Keratinocyte (primary cell): ENCODE measurements at regions not wholly inside any gene's neighbourhood (a gene's known extent, or its start where the extent isn't known, plus 50 kb on each side); places are given as distances from the start of the nearest gene placed in this dataset.

Source experiments
- DNase-seq: peaks from one replicate; pipeline ENCODE4 v3.0.0-alpha.2; 2011; ENCODE audit warnings: low read depth, missing footprints, low spot score
- FAIRE-seq: peaks from 2 replicates; lab custom pipeline; 2011; peaks lifted over from hg19 to GRCh38; lab: Jason Lieb, UNC
- H2AFZ ChIP-seq: 2 replicates; pipeline ENCODE4 v1.6.0; 2012; ENCODE audit warnings: low read length, control low read depth, inconsistent platforms; ENCODE audit not compliant: control insufficient read depth
- H3K27ac ChIP-seq: 2 replicates; pipeline ENCODE4 v1.5.1; 2011; ENCODE audit warnings: low read length; ENCODE audit not compliant: control insufficient read depth, insufficient read depth
- H3K27me3 ChIP-seq: 3 replicates; pipeline ENCODE4 v1.6.0; 2011; ENCODE audit warnings: low read length; ENCODE audit not compliant: control insufficient read depth, insufficient read depth; ENCODE audit errors: extremely low read depth
- H3K36me3 ChIP-seq, 2 experiments: 2 replicates in 1 of 2; 3 replicates in 1 of 2; pipeline ENCODE4 v1.5.1; 2011; ENCODE audit warnings: low read length in 2 of 2, mild to moderate bottlenecking in 1 of 2; ENCODE audit not compliant: control insufficient read depth in 2 of 2, insufficient read depth in 2 of 2; ENCODE audit errors: extremely low read depth in 1 of 2
- H3K4me1 ChIP-seq: 3 replicates; pipeline ENCODE4 v1.5.1; 2011; ENCODE audit warnings: low read length; ENCODE audit not compliant: control insufficient read depth, insufficient read depth; ENCODE audit errors: extremely low read depth
- H3K4me2 ChIP-seq: 3 replicates; pipeline ENCODE4 v1.6.0; 2011; ENCODE audit warnings: low read depth, low read length; ENCODE audit not compliant: control insufficient read depth, insufficient read depth; ENCODE audit errors: extremely low read depth
- H3K4me3 ChIP-seq, 3 experiments: fragments of 200-600 bp in 1 of 3; sonication (generic) in 1 of 3; 2 replicates in 2 of 3; 3 replicates in 1 of 3; pipeline ENCODE4 v1.5.1; 2011 to 2016; ENCODE audit warnings: low read length in 3 of 3, mild to moderate bottlenecking in 3 of 3, control low read depth in 2 of 3, inconsistent platforms in 1 of 3, low read depth in 1 of 3, mixed read lengths in 1 of 3, mixed run types in 1 of 3, moderate library complexity in 1 of 3; ENCODE audit not compliant: control insufficient read depth in 2 of 3, insufficient read depth in 2 of 3; ENCODE audit errors: extremely low read depth in 1 of 3
- H3K79me2 ChIP-seq: 2 replicates; pipeline ENCODE4 v1.6.0; 2012; ENCODE audit warnings: low read length; ENCODE audit not compliant: control insufficient read depth, insufficient read depth
- H3K9ac ChIP-seq: 3 replicates; pipeline ENCODE4 v1.6.0; 2011; ENCODE audit warnings: low read length; ENCODE audit not compliant: control insufficient read depth, insufficient read depth; ENCODE audit errors: extremely low read depth
- H3K9me1 ChIP-seq: 3 replicates; pipeline ENCODE4 v1.6.0; 2011; ENCODE audit warnings: low read length; ENCODE audit not compliant: control insufficient read depth, insufficient read depth; ENCODE audit errors: extremely low read depth
- H3K9me3 ChIP-seq: 2 replicates; pipeline ENCODE4 v1.5.1; 2012; ENCODE audit warnings: low read depth, low read length; ENCODE audit not compliant: control insufficient read depth
- H4K20me1 ChIP-seq: 3 replicates; pipeline ENCODE4 v1.6.0; 2011; ENCODE audit warnings: low read length; ENCODE audit not compliant: control insufficient read depth, insufficient read depth; ENCODE audit errors: extremely low read depth
- EZH2 ChIP-seq: IDR thresholded peaks from one replicate; pipeline ENCODE4 v1.6.1; 2012; ENCODE audit warnings: inconsistent platforms, mild to moderate bottlenecking, low read length, moderate library complexity
- dilution Hi-C: fragments of 300-500 bp; cut with MboI; formaldehyde crosslinking; loops from one replicate; pipeline ENCODE4 v1.7.0; 2020; ENCODE audit warnings: low sequenced_read_pairs; ENCODE audit not compliant: extremely low pct_ligation_motif_present
- TF ChIP-seq, protein P1 (sequence below), 3 experiments: IDR thresholded peaks in 1 of 3; conservative IDR thresholded peaks in 1 of 3; optimal IDR thresholded peaks in 1 of 3; 2 replicates in 2 of 3; 3 replicates in 1 of 3; pipeline versions ENCODE3 to v1.5.1; 2011; ENCODE audit warnings: low read length in 3 of 3, mild to moderate bottlenecking in 3 of 3, moderate library complexity in 2 of 3, control low read depth in 1 of 3, inconsistent platforms in 1 of 3; ENCODE audit not compliant: insufficient read depth in 2 of 3; ENCODE audit errors: extremely low read depth in 1 of 3

DNA sequence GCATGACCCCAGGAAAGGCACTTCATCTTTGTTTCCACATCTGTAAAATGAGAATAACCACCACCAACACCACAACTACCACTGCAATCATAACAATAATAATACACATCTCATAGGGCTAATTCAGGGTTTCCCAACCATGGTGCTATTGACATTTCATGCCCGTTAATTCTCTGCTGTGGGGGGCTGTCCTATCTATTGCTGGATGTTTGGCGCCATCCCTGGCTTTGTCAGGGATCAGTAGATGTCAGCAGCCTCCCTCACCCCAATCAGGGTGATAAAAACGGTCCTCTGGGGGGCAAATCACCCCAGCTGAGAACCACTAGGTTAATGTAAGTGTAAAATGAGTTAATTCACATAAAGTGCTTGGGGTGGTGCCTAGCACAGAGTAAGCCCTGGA lies 145.8 kb downstream of the EMX2 start:
- dilution Hi-C loops: no loop called here
- H3K4me3 ChIP-seq: no peak overlapping the region
- peaks cover 7% of the 10 kb centered on the region for H3K4me1 ChIP-seq
- TF ChIP-seq, protein P1, sequence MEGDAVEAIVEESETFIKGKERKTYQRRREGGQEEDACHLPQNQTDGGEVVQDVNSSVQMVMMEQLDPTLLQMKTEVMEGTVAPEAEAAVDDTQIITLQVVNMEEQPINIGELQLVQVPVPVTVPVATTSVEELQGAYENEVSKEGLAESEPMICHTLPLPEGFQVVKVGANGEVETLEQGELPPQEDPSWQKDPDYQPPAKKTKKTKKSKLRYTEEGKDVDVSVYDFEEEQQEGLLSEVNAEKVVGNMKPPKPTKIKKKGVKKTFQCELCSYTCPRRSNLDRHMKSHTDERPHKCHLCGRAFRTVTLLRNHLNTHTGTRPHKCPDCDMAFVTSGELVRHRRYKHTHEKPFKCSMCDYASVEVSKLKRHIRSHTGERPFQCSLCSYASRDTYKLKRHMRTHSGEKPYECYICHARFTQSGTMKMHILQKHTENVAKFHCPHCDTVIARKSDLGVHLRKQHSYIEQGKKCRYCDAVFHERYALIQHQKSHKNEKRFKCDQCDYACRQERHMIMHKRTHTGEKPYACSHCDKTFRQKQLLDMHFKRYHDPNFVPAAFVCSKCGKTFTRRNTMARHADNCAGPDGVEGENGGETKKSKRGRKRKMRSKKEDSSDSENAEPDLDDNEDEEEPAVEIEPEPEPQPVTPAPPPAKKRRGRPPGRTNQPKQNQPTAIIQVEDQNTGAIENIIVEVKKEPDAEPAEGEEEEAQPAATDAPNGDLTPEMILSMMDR (optimal IDR thresholded peaks at IDR 0.05 in 1 of 3, IDR thresholded peaks at IDR 0.05 in 1 of 3, conservative IDR thresholded peaks at IDR 0.05 in 1 of 3; ENCODE audit: extremely low read depth in 1 of 3, insufficient read depth in 2 of 3, low read length in 3 of 3): peak in 1 of 3 experiments; percentile 3
- TF ChIP-seq EZH2: no peak
- H3K9me3 ChIP-seq: no peaks in the 10 kb centered on the region
- no peaks in the 10 kb centered on the region for H4K20me1 ChIP-seq
- H2AFZ ChIP-seq: no peak overlapping the region
- H3K79me2 ChIP-seq: no peaks in the 10 kb centered on the region
- H3K4me2 ChIP-seq: no peak overlapping the region
- no peak overlapping the region for H3K27ac ChIP-seq
- no peaks in the 10 kb centered on the region for H3K36me3 ChIP-seq
- H3K27me3 ChIP-seq: peaks cover 10% of the 10 kb centered on the region
- FAIRE-seq (no peak), DNase-seq (no peak)
- no peaks in the 10 kb centered on the region for H3K9me1 ChIP-seq
- no peak overlapping the region for H3K9ac ChIP-seq

DNA sequence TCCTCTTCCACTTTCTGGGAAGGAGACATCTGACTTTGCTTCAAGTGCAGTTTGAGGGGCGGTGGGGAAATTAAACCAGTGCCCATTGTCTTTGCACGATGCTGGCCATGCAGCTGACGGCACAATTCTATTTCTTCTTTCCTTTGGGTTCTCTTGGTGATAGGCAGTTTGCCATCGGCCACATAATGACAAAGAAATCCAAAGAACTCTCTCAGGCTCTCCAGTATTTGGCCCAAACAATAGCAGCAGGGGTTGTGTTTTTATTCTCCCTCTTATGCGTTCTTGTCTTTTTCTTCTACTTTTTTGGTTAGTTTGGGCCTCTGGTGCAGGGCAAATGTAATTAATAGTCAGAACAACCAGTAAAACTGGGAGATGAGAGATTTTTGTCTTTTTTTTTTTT lies 147.0 kb downstream of the EMX2 start:
- DNase-seq (no peak), FAIRE-seq (no peak)
- Histone ChIP-seq H3K4me2 (no peak overlapping the region), H3K27me3 (peaks cover 10% of the 10 kb centered on the region), H3K9ac (no peak overlapping the region), H3K36me3 (no peaks in the 10 kb centered on the region), H2AFZ (no peak overlapping the region), H3K9me3 (no peaks in the 10 kb centered on the region), H3K27ac (no peak overlapping the region), H3K4me3 (no peak overlapping the region), H4K20me1 (no peaks in the 10 kb centered on the region), H3K4me1 (peaks cover 11% of the 10 kb centered on the region), H3K79me2 (no peaks in the 10 kb centered on the region), H3K9me1 (no peaks in the 10 kb centered on the region)
- no peak for TF ChIP-seq EZH2
- TF ChIP-seq, protein P1 (optimal IDR thresholded peaks at IDR 0.05 in 1 of 3, IDR thresholded peaks at IDR 0.05 in 1 of 3, conservative IDR thresholded peaks at IDR 0.05 in 1 of 3; ENCODE audit: extremely low read depth in 1 of 3, insufficient read depth in 2 of 3, low read length in 3 of 3): no peak
- dilution Hi-C loops: no loop called here
